NB4 (cell line): ENCODE measurements at regions not wholly inside any gene's neighbourhood (a gene's known extent, or its start where the extent isn't known, plus 50 kb on each side); places are given as distances from the start of the nearest gene placed in this dataset.

Experiments
- DNase-seq: peaks from one replicate; pipeline ENCODE4 v3.0.0; 2010; ENCODE audit warnings: low read depth
- H3K4me3 ChIP-seq: one replicate; pipeline ENCODE4 v1.5.1; 2011; ENCODE audit warnings: mild to moderate bottlenecking, low read depth, low read length, moderate library complexity
- MYC ChIP-seq: IDR thresholded peaks from 2 replicates; pipeline ENCODE4 v1.6.1; 2011; ENCODE audit warnings: low read depth, low read length
- POLR2A ChIP-seq: IDR thresholded peaks from 2 replicates; pipeline ENCODE4 v1.6.1; 2011; ENCODE audit warnings: mild to moderate bottlenecking; ENCODE audit not compliant: insufficient read length; ENCODE audit errors: extremely low read depth
- TF ChIP-seq, protein P1 (sequence below): IDR thresholded peaks from 2 replicates; pipeline ENCODE4 v1.6.1; 2011; ENCODE audit warnings: low read depth, low read length
- TF ChIP-seq, protein P2 (sequence below): IDR thresholded peaks from one replicate; pipeline ENCODE4 v1.5.1; 2012; ENCODE audit warnings: low read depth, low read length

DNA sequence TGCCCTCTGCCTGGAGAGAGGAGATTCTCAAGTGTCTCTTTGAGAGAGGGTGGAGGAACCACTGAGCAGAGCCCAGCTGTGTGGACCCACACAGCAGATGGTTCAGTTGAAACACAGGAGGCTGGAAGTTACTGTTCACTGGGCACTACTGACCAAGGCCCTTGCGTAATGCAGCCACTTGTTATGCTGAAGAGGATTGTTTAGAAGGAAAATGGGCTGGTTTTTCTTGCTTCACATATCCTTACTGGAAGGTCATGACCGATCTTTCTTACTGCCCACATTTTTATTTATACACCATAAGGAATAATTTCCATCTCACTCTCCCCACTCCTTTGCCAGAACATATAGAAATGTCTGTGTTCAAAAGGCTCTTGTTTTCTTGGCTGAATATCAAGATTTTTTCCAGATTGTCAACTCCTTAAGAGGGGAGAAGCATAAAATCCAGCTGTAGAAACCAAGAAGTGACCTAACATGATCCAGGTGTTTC is 375.1 kb upstream of the DDHD1 start:
- no peak for TF ChIP-seq POLR2A
- TF ChIP-seq MYC, result no peak
- H3K4me3 ChIP-seq, result no peak overlapping the region
- DNase-seq, result no peak

DNA sequence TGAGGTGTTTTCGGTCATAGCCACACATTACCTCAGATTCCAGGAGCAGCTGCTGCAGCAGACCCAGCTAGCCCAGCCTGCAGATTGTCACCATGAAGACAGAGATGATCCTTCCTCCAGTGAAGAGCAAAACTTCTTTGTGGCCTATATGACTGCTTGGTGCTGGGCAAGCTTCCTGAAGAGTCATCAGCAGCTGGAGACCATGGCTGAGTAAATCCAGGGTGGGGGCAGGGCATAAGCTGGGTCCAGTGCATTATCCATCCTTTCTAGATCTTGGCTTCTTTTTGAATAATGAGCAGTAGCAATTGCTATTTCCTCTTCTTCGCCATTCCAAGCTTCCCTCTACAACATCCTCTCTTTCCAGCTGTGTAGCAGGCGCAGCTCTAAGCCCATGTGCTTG is 373.1 kb upstream of the DDHD1 start:
- no peak for TF ChIP-seq POLR2A
- TF ChIP-seq, protein P1, sequence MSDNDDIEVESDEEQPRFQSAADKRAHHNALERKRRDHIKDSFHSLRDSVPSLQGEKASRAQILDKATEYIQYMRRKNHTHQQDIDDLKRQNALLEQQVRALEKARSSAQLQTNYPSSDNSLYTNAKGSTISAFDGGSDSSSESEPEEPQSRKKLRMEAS, result no peak
- TF ChIP-seq, protein P2, sequence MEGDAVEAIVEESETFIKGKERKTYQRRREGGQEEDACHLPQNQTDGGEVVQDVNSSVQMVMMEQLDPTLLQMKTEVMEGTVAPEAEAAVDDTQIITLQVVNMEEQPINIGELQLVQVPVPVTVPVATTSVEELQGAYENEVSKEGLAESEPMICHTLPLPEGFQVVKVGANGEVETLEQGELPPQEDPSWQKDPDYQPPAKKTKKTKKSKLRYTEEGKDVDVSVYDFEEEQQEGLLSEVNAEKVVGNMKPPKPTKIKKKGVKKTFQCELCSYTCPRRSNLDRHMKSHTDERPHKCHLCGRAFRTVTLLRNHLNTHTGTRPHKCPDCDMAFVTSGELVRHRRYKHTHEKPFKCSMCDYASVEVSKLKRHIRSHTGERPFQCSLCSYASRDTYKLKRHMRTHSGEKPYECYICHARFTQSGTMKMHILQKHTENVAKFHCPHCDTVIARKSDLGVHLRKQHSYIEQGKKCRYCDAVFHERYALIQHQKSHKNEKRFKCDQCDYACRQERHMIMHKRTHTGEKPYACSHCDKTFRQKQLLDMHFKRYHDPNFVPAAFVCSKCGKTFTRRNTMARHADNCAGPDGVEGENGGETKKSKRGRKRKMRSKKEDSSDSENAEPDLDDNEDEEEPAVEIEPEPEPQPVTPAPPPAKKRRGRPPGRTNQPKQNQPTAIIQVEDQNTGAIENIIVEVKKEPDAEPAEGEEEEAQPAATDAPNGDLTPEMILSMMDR, result no peak
- TF ChIP-seq MYC, result no peak
- no peak for DNase-seq
- H3K4me3 ChIP-seq, result no peak overlapping the region

DNA sequence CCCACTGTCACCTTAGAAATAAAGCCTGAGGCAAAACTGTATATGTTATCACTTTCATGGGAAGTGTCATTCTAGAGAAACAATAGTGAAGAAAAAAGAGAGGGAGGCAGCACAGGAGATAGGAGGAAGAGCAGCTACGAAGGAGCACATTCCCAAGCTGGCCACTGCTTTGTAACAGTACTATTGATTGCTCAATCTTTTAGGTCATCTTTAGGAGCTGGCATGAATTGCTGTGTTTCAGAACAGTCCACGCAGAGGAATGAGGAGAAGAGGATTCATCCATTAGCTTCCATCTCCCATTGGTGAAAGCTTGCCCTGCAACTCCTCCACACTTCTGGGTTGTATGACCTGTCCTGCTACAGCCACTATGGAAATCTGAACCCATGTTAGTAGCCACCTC is 372.5 kb upstream of the DDHD1 start:
- no peak for DNase-seq
- no peak overlapping the region for H3K4me3 ChIP-seq
- TF ChIP-seq MYC (no peak), POLR2A (no peak)
- TF ChIP-seq, protein P2, result no peak
- TF ChIP-seq, protein P1, result no peak

DNA sequence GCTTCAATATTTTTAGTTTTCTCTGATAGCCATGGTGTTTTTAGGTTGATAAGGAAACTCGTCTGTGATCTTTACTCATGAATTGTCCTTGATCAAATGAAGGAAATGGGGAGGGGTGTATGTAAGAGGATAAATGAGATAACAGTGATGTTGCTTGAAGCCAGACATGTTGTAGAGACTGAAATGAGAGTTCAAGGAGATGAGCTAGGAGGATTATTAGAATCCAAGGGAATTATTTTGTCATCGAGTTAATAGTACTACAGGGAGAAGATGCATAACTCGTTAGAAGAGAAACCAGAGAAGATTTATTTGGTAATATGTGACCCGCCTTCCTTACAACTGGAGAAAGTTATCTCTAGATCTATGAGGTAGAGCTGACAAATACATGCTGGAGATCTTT is 371.3 kb upstream of the DDHD1 start:
- no peak for TF ChIP-seq MYC
- TF ChIP-seq, protein P2, result no peak
- TF ChIP-seq, protein P1, result no peak
- no peak for TF ChIP-seq POLR2A
- no peak for DNase-seq
- H3K4me3 ChIP-seq, result no peak overlapping the region

DNA sequence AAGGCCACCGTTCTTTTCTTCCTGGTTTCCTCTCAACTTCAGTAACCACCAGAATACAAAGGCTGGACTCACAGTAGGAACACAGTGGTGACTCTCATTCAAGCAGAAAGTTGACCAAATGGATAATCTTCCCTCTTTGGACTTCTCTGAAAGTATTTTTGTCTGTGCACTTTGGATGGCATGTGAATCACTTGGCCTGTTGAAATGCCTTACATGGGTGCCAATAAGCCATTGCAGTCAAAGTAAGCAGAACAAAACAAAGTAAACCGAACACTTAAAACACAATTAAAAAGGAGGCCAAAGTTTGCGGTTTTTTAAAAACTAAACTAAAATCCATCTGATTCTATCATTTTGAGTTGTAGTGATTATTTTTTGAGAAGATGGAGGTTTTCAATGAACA is 370.1 kb upstream of the DDHD1 start:
- DNase-seq, result no peak
- H3K4me3 ChIP-seq, result no peak overlapping the region
- TF ChIP-seq, protein P2, result no peak
- no peak for TF ChIP-seq POLR2A
- TF ChIP-seq, protein P1, result no peak
- TF ChIP-seq MYC, result no peak

DNA sequence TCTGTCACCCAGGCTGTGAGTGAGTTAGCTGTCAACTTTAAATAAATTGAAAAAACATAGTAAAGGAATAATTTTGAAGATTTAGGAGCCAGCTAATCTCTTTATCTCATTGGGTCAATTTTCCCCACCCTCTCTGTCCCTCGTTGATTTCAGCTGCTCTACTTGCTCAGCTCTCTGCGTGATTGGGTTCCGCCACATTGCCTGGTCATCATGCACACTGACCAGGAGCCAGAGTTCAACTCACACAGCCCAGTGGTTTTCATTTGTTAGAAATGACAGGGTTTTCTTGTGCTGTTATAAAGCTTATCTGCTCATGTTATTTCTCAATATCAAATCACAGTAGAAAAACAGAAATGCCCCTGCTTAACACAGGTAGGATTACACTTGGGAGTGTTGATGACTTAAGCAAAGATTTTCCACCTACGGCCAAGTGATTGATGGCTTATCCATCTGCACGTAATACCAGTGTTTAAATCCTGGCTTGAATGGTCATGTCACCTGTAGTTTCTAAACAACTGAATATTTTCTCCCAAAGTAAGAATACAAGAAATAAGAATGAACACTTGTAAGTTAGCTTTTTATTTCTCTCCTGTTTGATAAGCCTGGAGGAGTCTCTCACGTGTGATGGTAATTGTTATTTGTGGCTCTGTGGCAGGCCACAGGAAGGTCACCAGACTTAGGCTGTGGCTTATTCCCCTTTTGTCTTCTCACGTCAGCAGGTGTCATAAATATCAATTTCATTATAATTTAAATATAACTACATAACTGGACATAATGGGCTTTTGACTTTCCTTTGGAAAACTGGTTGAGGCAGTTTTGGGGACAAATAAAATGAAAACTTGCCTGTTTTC is 367.2 kb upstream of the DDHD1 start:
- no peak for DNase-seq
- TF ChIP-seq MYC (no peak), POLR2A (no peak)
- TF ChIP-seq, protein P1, result no peak
- TF ChIP-seq, protein P2, result no peak
- no peak overlapping the region for H3K4me3 ChIP-seq
